ENCODE measurements at regions not wholly inside any gene's neighbourhood (a gene's known extent, or its start where the extent isn't known, plus 50 kb on each side); places are given as distances from the start of the nearest gene placed in this dataset.
A peak's percentile ranks its signal among the peaks of the same experiment; 100 is the strongest.

- peak; percentile 5 for DNase-seq
Observed at GRCh38 chr14:97271451-97271960, 474.3 kb downstream of the VRK1 start.

- DNase-seq: no peak
Observed at GRCh38 chr14:97273540-97273939, 476.4 kb downstream of the VRK1 start.

- no peak for DNase-seq
Observed at GRCh38 chr14:97274626-97275025, 477.4 kb downstream of the VRK1 start.

GRCh38 chr14:97275276-97275675, 478.1 kb downstream of the VRK1 start:
- DNase-seq: no peak

- no peak for DNase-seq
Observed at GRCh38 chr14:97276573-97276972, 479.4 kb downstream of the VRK1 start.

- peak; percentile 79 for DNase-seq
Observed at GRCh38 chr14:97277711-97278110, 480.5 kb downstream of the VRK1 start.

- DNase-seq: no peak
Observed at GRCh38 chr14:97280526-97280925, 483.3 kb downstream of the VRK1 start.

- no peak for DNase-seq
Observed at GRCh38 chr14:97281741-97282140, 484.6 kb downstream of the VRK1 start.

- no peak for DNase-seq
Observed at GRCh38 chr14:97282210-97283004, 485.2 kb downstream of the VRK1 start.

GRCh38 chr14:97283005-97283403, 485.8 kb downstream of the VRK1 start:
- no peak for DNase-seq

- DNase-seq: no peak
Observed at GRCh38 chr14:97283426-97283825, 486.2 kb downstream of the VRK1 start.

- no peak for DNase-seq
Observed at GRCh38 chr14:97283841-97284240, 486.7 kb downstream of the VRK1 start.

- no peak for DNase-seq
Observed at GRCh38 chr14:97287956-97288355, 490.8 kb downstream of the VRK1 start.

- DNase-seq: no peak
Observed at GRCh38 chr14:97290065-97290464, 492.9 kb downstream of the VRK1 start.

- DNase-seq: no peak
Observed at GRCh38 chr14:97290977-97291376, 493.8 kb downstream of the VRK1 start.

GRCh38 chr14:97293659-97294058, 496.5 kb downstream of the VRK1 start:
- DNase-seq: no peak

GRCh38 chr14:97295108-97295710, 498.0 kb downstream of the VRK1 start:
- no peak for DNase-seq

- no peak for DNase-seq
Observed at GRCh38 chr14:97296176-97296575, 499.0 kb downstream of the VRK1 start.

GRCh38 chr14:97297100-97297499, 499.9 kb downstream of the VRK1 start:
- DNase-seq: no peak

- no peak for DNase-seq
Observed at GRCh38 chr14:97298331-97298730, 501.1 kb downstream of the VRK1 start.

GRCh38 chr14:97298736-97299135, 501.6 kb downstream of the VRK1 start:
- no peak for DNase-seq

GRCh38 chr14:97299661-97300060, 502.5 kb downstream of the VRK1 start:
- no peak for DNase-seq

- DNase-seq: no peak
Observed at GRCh38 chr14:97301931-97302559, 504.9 kb downstream of the VRK1 start.
